HL-60 (cell line): ENCODE measurements at regions not wholly inside any gene's neighbourhood (a gene's known extent, or its start where the extent isn't known, plus 50 kb on each side); places are given as distances from the start of the nearest gene placed in this dataset.

ENCODE experiments used
- CTCF ChIP-seq: IDR thresholded peaks from one replicate; pipeline ENCODE4 v1.5.1; 2011; ENCODE audit warnings: low read length, control low read depth, inconsistent platforms; ENCODE audit not compliant: insufficient read depth
- GABPA ChIP-seq: IDR thresholded peaks from 2 replicates; pipeline ENCODE4 v1.6.1; 2012; ENCODE audit warnings: low read depth
- POLR2AphosphoS5 ChIP-seq: IDR thresholded peaks from 2 replicates; pipeline ENCODE4 v1.6.1; 2012; ENCODE audit warnings: low read depth
- REST ChIP-seq: IDR thresholded peaks from 2 replicates; pipeline ENCODE4 v1.6.1; 2012; ENCODE audit warnings: low read depth; ENCODE audit not compliant: insufficient replicate concordance

GRCh38 chr11:39571081-39571480 is 1888.4 kb downstream of the LRRC4C start:
- no peak for TF ChIP-seq POLR2AphosphoS5
- no peak for TF ChIP-seq CTCF
- no peak for TF ChIP-seq GABPA
- TF ChIP-seq REST: no peak
